ENCODE measurements at regions not wholly inside any gene's neighbourhood (a gene's known extent, or its start where the extent isn't known, plus 50 kb on each side); places are given as distances from the start of the nearest gene placed in this dataset.

- Histone ChIP-seq H3K4me3 (no peak overlapping the region), H3K36me3 (ENCODE audit: control insufficient read depth in 4 of 4, insufficient read depth in 4 of 4, low read length in 4 of 4) (no peaks in the 10 kb centered on the region), H3K27ac (ENCODE audit: low read depth in 1 of 2, low read length in 1 of 2) (no peak overlapping the region), H3K4me1 (ENCODE audit: control insufficient read depth in 5 of 5, insufficient read depth in 5 of 5, low read length in 5 of 5) (no peaks in the 10 kb centered on the region), H3K9ac (ENCODE audit: insufficient read depth in 1 of 2, low read length in 2 of 2) (no peak overlapping the region), H3K27me3 (ENCODE audit: control insufficient read depth in 3 of 3, insufficient read depth in 3 of 3, low read length in 2 of 3) (peaks cover 0 to 3% (median 0%) of the 10 kb centered on the region in 3 donors), H3K9me3 (ENCODE audit: control insufficient read depth in 4 of 4, insufficient read depth in 3 of 4, low read length in 3 of 4) (no peaks in the 10 kb centered on the region)
- TF ChIP-seq CTCF (IDR thresholded peaks at IDR 0.05; ENCODE audit: control extremely low read depth, extremely low read depth): no peak
- DNase-seq: peak in 2 of 3 donors; percentile 19 to 31
- 37 to 51% methylated on average over 4 of the region's 4 CpGs for WGBS, 2 donors
- no peak for ATAC-seq (ENCODE audit: insufficient read depth, low FRiP score)
Observed at GRCh38 chr14:65949711-65950516, 536.3 kb upstream of the CCDC196 start.

- DNase-seq (no peak), ATAC-seq (ENCODE audit: insufficient read depth, low FRiP score) (no peak)
- no peak overlapping the region for H3K9ac ChIP-seq (ENCODE audit: insufficient read depth in 1 of 2, low read length in 2 of 2)
- H3K36me3 ChIP-seq (ENCODE audit: control insufficient read depth in 4 of 4, insufficient read depth in 4 of 4, low read length in 4 of 4): no peaks in the 10 kb centered on the region
- H3K4me1 ChIP-seq (ENCODE audit: control insufficient read depth in 5 of 5, insufficient read depth in 5 of 5, low read length in 5 of 5): no peaks in the 10 kb centered on the region
- H3K4me3 ChIP-seq: no peak overlapping the region
- no peak for TF ChIP-seq CTCF (IDR thresholded peaks at IDR 0.05; ENCODE audit: control extremely low read depth, extremely low read depth)
- H3K9me3 ChIP-seq (ENCODE audit: control insufficient read depth in 4 of 4, insufficient read depth in 3 of 4, low read length in 3 of 4): no peaks in the 10 kb centered on the region
- WGBS, 2 donors: 91 to 96% methylated on average over 2 of the region's 2 CpGs
- no peaks in the 10 kb centered on the region for H3K27me3 ChIP-seq (ENCODE audit: control insufficient read depth in 3 of 3, insufficient read depth in 3 of 3, low read length in 2 of 3)
- H3K27ac ChIP-seq (ENCODE audit: low read depth in 1 of 2, low read length in 1 of 2): no peak overlapping the region
Observed at GRCh38 chr14:65954942-65955341, 531.2 kb upstream of the CCDC196 start.

GRCh38 chr14:65957631-65958205 is 528.5 kb upstream of the CCDC196 start:
- no peaks in the 10 kb centered on the region for H3K4me1 ChIP-seq (ENCODE audit: control insufficient read depth in 5 of 5, insufficient read depth in 5 of 5, low read length in 5 of 5)
- H3K27me3 ChIP-seq (ENCODE audit: control insufficient read depth in 3 of 3, insufficient read depth in 3 of 3, low read length in 2 of 3): no peaks in the 10 kb centered on the region
- H3K4me3 ChIP-seq: no peak overlapping the region
- DNase-seq (no peak), ATAC-seq (ENCODE audit: insufficient read depth, low FRiP score) (no peak)
- no peak overlapping the region for H3K27ac ChIP-seq (ENCODE audit: low read depth in 1 of 2, low read length in 1 of 2)
- TF ChIP-seq CTCF (IDR thresholded peaks at IDR 0.05; ENCODE audit: control extremely low read depth, extremely low read depth): no peak
- H3K36me3 ChIP-seq (ENCODE audit: control insufficient read depth in 4 of 4, insufficient read depth in 4 of 4, low read length in 4 of 4): no peaks in the 10 kb centered on the region
- WGBS, 2 donors: 87 to 93% methylated on average over 8 of the region's 8 CpGs
- no peaks in the 10 kb centered on the region for H3K9me3 ChIP-seq (ENCODE audit: control insufficient read depth in 4 of 4, insufficient read depth in 3 of 4, low read length in 3 of 4)
- no peak overlapping the region for H3K9ac ChIP-seq (ENCODE audit: insufficient read depth in 1 of 2, low read length in 2 of 2)
